ENCODE measurements at regions not wholly inside any gene's neighbourhood (a gene's known extent, or its start where the extent isn't known, plus 50 kb on each side); places are given as distances from the start of the nearest gene placed in this dataset.

DNA sequence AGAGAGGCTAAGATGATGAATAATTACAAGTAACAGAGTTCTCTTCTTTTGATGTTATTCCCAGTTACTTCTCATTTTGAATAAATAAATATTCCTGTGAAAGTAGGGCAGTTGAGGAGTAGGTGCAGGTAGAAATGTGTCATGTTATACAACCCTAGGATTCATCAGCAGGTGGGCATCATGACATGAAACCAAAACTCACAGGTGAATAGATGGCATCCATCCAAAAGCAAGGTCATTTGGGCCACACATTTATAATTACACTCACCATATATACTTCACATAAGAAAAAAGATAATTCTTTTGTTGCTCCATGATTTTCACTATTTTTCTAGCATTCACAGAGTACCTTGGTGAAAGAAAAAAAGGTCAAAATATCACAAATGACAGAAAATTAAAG is 273.6 kb downstream of the ZBBX start:
- H3K36me3 ChIP-seq (ENCODE audit: insufficient read depth, low read length), result no peaks in the 10 kb centered on the region
- H3K27ac ChIP-seq (ENCODE audit: low read depth, low read length), result no peak overlapping the region
- no peaks in the 10 kb centered on the region for H3K79me2 ChIP-seq (ENCODE audit: control insufficient read depth, insufficient read depth, low read length, unreplicated experiment)
- H3K4me1 ChIP-seq (ENCODE audit: control insufficient read depth, insufficient read depth, low read length, unreplicated experiment), result no peaks in the 10 kb centered on the region
- H3K27me3 ChIP-seq (ENCODE audit: insufficient read depth, low read length), result no peaks in the 10 kb centered on the region
- no peak overlapping the region for H3K4me3 ChIP-seq (ENCODE audit: low read depth, low read length)
- no peak overlapping the region for H2AFZ ChIP-seq (ENCODE audit: low read length, unreplicated experiment)

DNA sequence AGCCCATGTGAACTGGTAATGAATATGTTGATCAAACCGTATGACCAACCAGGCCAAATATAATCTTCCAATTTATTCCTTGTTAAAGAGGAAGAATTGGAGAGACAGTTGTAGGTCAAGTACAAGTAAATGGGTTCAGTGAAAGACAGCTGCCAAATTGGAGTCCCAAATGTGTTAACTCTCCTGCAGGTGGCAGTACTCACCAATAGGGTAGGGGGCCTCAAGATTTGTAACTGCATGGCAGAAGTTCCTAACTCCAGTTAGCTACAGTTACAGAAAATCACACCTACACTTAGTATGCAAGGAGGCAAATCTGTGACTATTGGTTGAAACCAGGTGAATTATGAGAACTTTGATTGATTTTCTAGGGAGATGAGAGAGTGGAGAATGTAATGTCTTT is 278.0 kb downstream of the ZBBX start:
- Histone ChIP-seq H2AFZ (ENCODE audit: low read length, unreplicated experiment) (no peak overlapping the region), H3K27me3 (ENCODE audit: insufficient read depth, low read length) (no peaks in the 10 kb centered on the region), H3K36me3 (ENCODE audit: insufficient read depth, low read length) (no peaks in the 10 kb centered on the region), H3K4me3 (ENCODE audit: low read depth, low read length) (no peak overlapping the region), H3K79me2 (ENCODE audit: control insufficient read depth, insufficient read depth, low read length, unreplicated experiment) (no peaks in the 10 kb centered on the region), H3K27ac (ENCODE audit: low read depth, low read length) (no peak overlapping the region), H3K4me1 (ENCODE audit: control insufficient read depth, insufficient read depth, low read length, unreplicated experiment) (no peaks in the 10 kb centered on the region)

DNA sequence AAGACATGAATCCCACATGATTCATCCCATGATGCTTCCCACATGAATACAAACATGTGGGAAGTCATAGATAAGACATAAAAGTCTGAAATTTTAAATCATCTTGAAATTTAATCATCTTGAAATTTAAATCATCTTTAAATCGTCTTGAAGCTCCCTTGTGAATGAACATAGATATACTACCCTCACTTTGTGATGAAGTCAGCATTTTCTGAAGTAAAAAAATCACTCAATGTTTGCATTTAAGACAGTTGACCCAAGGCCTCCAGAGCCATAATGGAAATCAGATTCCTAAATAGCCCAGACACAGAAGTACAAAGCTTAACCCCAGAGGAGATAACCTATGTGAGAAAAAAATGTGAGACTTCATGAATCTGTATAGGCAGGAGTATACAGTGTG is 279.4 kb downstream of the ZBBX start:
- no peak overlapping the region for H3K27ac ChIP-seq (ENCODE audit: low read depth, low read length)
- H2AFZ ChIP-seq (ENCODE audit: low read length, unreplicated experiment), result no peak overlapping the region
- H3K27me3 ChIP-seq (ENCODE audit: insufficient read depth, low read length), result no peaks in the 10 kb centered on the region
- no peaks in the 10 kb centered on the region for H3K36me3 ChIP-seq (ENCODE audit: insufficient read depth, low read length)
- no peaks in the 10 kb centered on the region for H3K79me2 ChIP-seq (ENCODE audit: control insufficient read depth, insufficient read depth, low read length, unreplicated experiment)
- H3K4me3 ChIP-seq (ENCODE audit: low read depth, low read length), result no peak overlapping the region
- no peaks in the 10 kb centered on the region for H3K4me1 ChIP-seq (ENCODE audit: control insufficient read depth, insufficient read depth, low read length, unreplicated experiment)

DNA sequence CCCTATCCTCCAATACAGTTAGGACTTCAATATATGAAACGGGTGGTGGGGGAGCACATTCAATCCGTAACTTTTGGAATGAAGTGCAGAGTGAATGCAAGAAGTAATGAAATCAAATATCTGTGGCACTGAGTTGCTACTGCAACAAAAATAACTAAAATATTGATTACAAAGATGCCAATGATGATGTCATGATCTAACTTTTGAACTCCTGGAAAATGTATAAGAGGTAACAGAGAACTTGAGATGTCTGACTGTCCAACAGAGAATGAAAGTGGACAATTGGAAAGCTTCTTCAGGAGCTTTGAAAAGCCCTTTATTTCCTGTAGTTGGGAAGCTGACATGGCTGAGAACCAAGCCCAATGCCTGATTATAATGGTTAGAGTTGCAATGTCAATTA is 279.9 kb downstream of the ZBBX start:
- Histone ChIP-seq H3K27ac (ENCODE audit: low read depth, low read length) (no peak overlapping the region), H3K79me2 (ENCODE audit: control insufficient read depth, insufficient read depth, low read length, unreplicated experiment) (no peaks in the 10 kb centered on the region), H3K4me1 (ENCODE audit: control insufficient read depth, insufficient read depth, low read length, unreplicated experiment) (no peaks in the 10 kb centered on the region), H2AFZ (ENCODE audit: low read length, unreplicated experiment) (no peak overlapping the region), H3K36me3 (ENCODE audit: insufficient read depth, low read length) (no peaks in the 10 kb centered on the region), H3K27me3 (ENCODE audit: insufficient read depth, low read length) (no peaks in the 10 kb centered on the region), H3K4me3 (ENCODE audit: low read depth, low read length) (no peak overlapping the region)

DNA sequence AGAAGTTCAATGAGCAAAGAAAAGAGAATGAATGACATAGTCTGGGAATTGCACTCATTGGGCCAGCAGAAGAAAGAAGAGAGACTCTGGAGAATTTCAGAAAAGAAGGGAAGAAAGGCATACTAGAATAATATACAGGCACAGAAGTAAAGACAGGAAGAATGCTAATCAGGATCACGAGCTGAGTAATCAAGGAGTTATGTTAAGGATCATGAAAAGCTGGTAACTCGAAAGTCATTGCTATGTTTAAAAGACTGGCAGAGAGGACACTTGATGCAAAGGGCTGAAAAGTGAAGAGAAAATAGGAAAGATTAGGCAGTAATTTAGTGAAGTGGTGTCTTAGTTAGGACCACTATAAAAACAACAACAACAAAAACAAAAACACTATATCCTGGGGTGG is 284.1 kb downstream of the ZBBX start:
- H3K4me1 ChIP-seq (ENCODE audit: control insufficient read depth, insufficient read depth, low read length, unreplicated experiment), result no peaks in the 10 kb centered on the region
- no peaks in the 10 kb centered on the region for H3K36me3 ChIP-seq (ENCODE audit: insufficient read depth, low read length)
- H3K27me3 ChIP-seq (ENCODE audit: insufficient read depth, low read length), result no peaks in the 10 kb centered on the region
- H2AFZ ChIP-seq (ENCODE audit: low read length, unreplicated experiment), result no peak overlapping the region
- no peaks in the 10 kb centered on the region for H3K79me2 ChIP-seq (ENCODE audit: control insufficient read depth, insufficient read depth, low read length, unreplicated experiment)
- no peak overlapping the region for H3K4me3 ChIP-seq (ENCODE audit: low read depth, low read length)
- no peak overlapping the region for H3K27ac ChIP-seq (ENCODE audit: low read depth, low read length)

DNA sequence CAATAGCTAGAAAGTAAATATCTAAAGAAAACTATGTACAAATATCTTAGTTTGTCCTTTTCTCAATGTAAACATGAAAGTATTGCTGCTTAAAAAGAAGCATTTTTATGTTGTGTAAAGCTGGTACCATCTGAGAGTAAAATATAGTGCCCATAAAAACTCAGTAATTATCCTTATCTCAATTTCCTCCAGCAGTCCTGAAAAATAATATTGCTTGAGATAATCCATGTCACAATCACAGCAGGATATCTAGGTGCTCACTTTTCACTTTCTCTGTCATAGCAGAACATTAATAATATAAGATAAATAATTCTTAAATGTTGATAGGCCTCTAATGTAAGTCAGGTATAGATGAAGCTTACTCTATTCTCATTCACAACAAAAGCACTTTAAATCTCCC is 285.5 kb downstream of the ZBBX start:
- Histone ChIP-seq H3K4me3 (ENCODE audit: low read depth, low read length) (no peak overlapping the region), H3K79me2 (ENCODE audit: control insufficient read depth, insufficient read depth, low read length, unreplicated experiment) (no peaks in the 10 kb centered on the region), H3K27me3 (ENCODE audit: insufficient read depth, low read length) (no peaks in the 10 kb centered on the region), H2AFZ (ENCODE audit: low read length, unreplicated experiment) (no peak overlapping the region), H3K27ac (ENCODE audit: low read depth, low read length) (no peak overlapping the region), H3K36me3 (ENCODE audit: insufficient read depth, low read length) (no peaks in the 10 kb centered on the region), H3K4me1 (ENCODE audit: control insufficient read depth, insufficient read depth, low read length, unreplicated experiment) (no peaks in the 10 kb centered on the region)

DNA sequence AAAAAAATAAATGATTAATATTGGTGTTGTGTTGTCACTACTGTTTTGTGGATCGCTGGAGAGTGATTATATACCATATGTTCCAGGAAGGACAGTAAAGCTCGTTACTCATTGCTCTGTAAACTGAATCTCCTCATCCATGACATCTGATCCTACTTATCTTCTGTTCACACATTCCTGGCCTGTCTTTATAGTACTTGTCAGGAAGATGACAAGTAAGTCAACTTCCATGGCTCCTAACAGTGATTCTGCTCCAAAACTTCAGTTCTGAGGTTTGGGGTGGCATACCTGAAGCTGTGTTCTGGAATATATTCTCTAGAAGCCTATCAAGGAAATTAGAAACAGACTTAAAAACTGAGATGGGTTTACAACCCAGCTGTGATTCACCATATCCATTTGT is 288.9 kb downstream of the ZBBX start:
- Histone ChIP-seq H2AFZ (ENCODE audit: low read length, unreplicated experiment) (no peak overlapping the region), H3K27ac (ENCODE audit: low read depth, low read length) (no peak overlapping the region)

DNA sequence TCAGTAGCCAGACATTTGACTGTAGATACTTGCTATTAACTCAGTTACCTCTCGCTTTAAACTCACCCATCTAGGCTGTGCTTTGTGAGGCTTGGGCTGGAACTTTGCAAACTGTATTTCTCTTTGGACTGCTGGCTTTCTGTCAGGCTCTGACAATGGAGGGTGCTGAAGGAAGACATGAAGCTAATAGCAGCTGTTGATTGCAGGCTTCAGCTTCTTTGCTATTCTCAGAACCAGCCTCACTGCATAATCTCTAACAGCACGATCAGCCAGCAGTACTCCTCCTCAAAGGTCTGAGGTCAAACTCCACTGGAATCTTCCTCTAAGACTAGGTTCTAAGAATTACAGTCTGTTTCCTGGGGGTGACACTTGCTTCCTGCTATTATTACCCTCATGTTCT is 295.6 kb downstream of the ZBBX start:
- Histone ChIP-seq H3K36me3 (ENCODE audit: insufficient read depth, low read length) (no peaks in the 10 kb centered on the region), H3K27me3 (ENCODE audit: insufficient read depth, low read length) (no peaks in the 10 kb centered on the region), H2AFZ (ENCODE audit: low read length, unreplicated experiment) (no peak overlapping the region), H3K27ac (ENCODE audit: low read depth, low read length) (no peak overlapping the region), H3K4me3 (ENCODE audit: low read depth, low read length) (no peak overlapping the region), H3K79me2 (ENCODE audit: control insufficient read depth, insufficient read depth, low read length, unreplicated experiment) (no peaks in the 10 kb centered on the region), H3K4me1 (ENCODE audit: control insufficient read depth, insufficient read depth, low read length, unreplicated experiment) (no peaks in the 10 kb centered on the region)

More for the DNA sequence above, 288.9 kb downstream of the ZBBX start:
- no peaks in the 10 kb centered on the region for H3K36me3 ChIP-seq (ENCODE audit: insufficient read depth, low read length)
- no peaks in the 10 kb centered on the region for H3K79me2 ChIP-seq (ENCODE audit: control insufficient read depth, insufficient read depth, low read length, unreplicated experiment)
- H3K4me3 ChIP-seq (ENCODE audit: low read depth, low read length), result no peak overlapping the region
- H3K4me1 ChIP-seq (ENCODE audit: control insufficient read depth, insufficient read depth, low read length, unreplicated experiment), result no peaks in the 10 kb centered on the region
- no peaks in the 10 kb centered on the region for H3K27me3 ChIP-seq (ENCODE audit: insufficient read depth, low read length)

DNA sequence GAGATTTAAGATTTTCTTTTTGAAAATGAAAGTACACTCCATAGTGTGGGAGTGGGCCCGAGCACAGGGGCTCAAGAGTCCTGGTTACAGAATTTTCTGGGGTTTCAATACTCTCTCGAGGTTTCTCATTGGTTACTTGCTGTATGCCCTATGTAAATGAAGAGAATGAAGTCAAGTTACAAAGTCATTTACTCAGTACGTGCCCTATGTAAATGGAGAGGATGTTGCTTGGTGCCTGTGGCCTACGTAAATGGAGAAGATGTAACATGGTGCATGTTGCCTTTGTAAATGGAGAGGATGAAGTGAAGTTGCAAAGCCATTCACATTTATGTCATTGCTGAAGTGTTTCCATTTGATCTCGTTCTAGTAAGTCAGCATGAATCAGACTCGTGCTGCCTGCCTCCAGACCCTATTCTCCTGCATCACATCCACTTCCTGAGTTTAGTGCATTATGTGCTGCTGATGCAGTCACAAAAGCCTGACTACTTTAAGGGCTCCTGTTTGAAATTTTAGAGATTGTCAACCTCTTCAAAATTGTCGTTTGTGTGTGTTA is 302.0 kb downstream of the ZBBX start:
- H3K27ac ChIP-seq (ENCODE audit: low read depth, low read length), result no peak overlapping the region
- H3K4me1 ChIP-seq (ENCODE audit: control insufficient read depth, insufficient read depth, low read length, unreplicated experiment), result no peaks in the 10 kb centered on the region
- H3K27me3 ChIP-seq (ENCODE audit: insufficient read depth, low read length), result no peaks in the 10 kb centered on the region
- H3K4me3 ChIP-seq (ENCODE audit: low read depth, low read length), result peak overlapping the region; percentile 51; the same call in 1 of the 2 replicates
- H2AFZ ChIP-seq (ENCODE audit: low read length, unreplicated experiment), result no peak overlapping the region
- no peaks in the 10 kb centered on the region for H3K36me3 ChIP-seq (ENCODE audit: insufficient read depth, low read length)
- no peaks in the 10 kb centered on the region for H3K79me2 ChIP-seq (ENCODE audit: control insufficient read depth, insufficient read depth, low read length, unreplicated experiment)

DNA sequence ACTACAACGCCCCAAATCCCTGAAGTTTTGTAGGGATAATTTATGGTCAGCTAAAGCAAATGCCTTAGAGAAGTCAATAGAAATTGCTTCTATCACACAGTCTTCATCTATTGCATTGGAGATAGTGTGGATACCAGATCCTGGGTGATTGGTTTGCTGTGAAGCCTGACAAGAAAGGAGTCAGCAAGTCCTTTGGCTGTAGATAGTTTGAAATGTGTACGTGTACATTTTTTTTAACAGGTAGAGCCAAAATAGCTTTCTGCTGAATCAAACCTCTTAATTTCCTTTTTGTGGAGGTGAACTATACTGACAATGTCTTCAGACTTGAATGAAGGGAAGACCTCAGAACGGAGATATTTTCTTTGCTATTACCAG is 312.3 kb downstream of the ZBBX start:
- no peaks in the 10 kb centered on the region for H3K36me3 ChIP-seq (ENCODE audit: insufficient read depth, low read length)
- H3K4me3 ChIP-seq (ENCODE audit: low read depth, low read length), result no peak overlapping the region
- no peaks in the 10 kb centered on the region for H3K79me2 ChIP-seq (ENCODE audit: control insufficient read depth, insufficient read depth, low read length, unreplicated experiment)
- no peaks in the 10 kb centered on the region for H3K4me1 ChIP-seq (ENCODE audit: control insufficient read depth, insufficient read depth, low read length, unreplicated experiment)
- H3K27me3 ChIP-seq (ENCODE audit: insufficient read depth, low read length), result no peaks in the 10 kb centered on the region
- no peak overlapping the region for H2AFZ ChIP-seq (ENCODE audit: low read length, unreplicated experiment)
- H3K27ac ChIP-seq (ENCODE audit: low read depth, low read length), result no peak overlapping the region

DNA sequence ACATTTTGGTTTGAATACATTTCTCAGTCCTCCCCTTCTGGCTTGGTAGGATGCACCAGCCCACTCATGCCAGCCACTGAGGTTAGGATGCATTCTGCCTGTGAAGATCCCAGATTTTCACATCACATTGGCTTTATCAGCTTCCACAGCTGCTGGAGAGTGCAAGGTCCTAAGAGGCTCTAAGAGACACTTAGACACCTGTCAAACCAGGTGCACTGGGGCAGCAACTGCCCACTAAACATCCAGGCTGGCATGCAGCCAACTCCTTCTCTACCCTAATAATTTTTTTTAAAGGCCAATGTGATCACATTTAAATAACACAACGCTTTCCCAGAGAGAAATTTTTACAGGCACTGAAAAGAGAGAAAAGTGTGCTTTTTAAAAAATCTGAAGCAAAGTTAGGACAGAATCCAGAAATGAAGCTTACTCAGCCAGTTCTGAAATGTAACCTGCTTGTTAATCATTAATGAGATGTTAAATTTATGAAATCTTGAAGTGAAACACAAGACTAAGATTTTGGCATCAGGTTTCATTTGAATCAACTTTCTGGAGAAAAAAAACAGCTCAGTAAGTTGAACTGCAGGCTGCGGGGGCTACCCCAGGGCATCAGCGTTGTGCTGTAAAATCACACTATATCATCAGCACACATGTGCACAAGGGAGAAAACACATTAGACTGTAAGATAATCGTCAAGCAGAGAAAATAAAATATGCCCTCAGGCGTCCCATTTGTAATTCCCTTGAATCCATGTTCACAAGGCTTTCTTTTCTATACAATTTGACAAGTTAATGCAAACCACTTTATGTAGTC is 312.9 kb downstream of the ZBBX start:
- Histone ChIP-seq H3K27ac (ENCODE audit: low read depth, low read length) (no peak overlapping the region), H3K27me3 (ENCODE audit: insufficient read depth, low read length) (no peaks in the 10 kb centered on the region), H3K4me1 (ENCODE audit: control insufficient read depth, insufficient read depth, low read length, unreplicated experiment) (no peaks in the 10 kb centered on the region), H2AFZ (ENCODE audit: low read length, unreplicated experiment) (no peak overlapping the region), H3K79me2 (ENCODE audit: control insufficient read depth, insufficient read depth, low read length, unreplicated experiment) (no peaks in the 10 kb centered on the region), H3K36me3 (ENCODE audit: insufficient read depth, low read length) (no peaks in the 10 kb centered on the region), H3K4me3 (ENCODE audit: low read depth, low read length) (no peak overlapping the region)
